Breast epithelium (tissue), 4 donors: ENCODE measurements at regions not wholly inside any gene's neighbourhood (a gene's known extent, or its start where the extent isn't known, plus 50 kb on each side); places are given as distances from the start of the nearest gene placed in this dataset.
"Not testable (repeated sequence)": the region's sequence is repeated elsewhere in the genome, so short reads cannot be mapped to it uniquely, and the experiment has no call there.

Experiments used
- DNase-seq, 2 donors: peaks; one replicate each; pipeline ENCODE4 v3.0.0-alpha.2; 2019; ENCODE audit warnings: low spot score in 2 of 2
- H3K27ac ChIP-seq, 2 donors: fragments of 200-600 bp; sonication (generic) in 1 of 2; one replicate each; pipeline ENCODE4 v1.5.1; 2016 to 2019; ENCODE audit warnings: mild to moderate bottlenecking in 1 of 2
- H3K27me3 ChIP-seq, 2 donors: fragments of 200-600 bp; sonication (generic) in 1 of 2; one replicate each; pipeline versions ENCODE4 v1.5.1 to v1.6.0; 2017 to 2019; ENCODE audit warnings: control low read depth in 1 of 2, mild to moderate bottlenecking in 1 of 2
- H3K36me3 ChIP-seq: fragments of 200-600 bp; one replicate; pipeline ENCODE4 v1.5.1; 2019
- H3K4me1 ChIP-seq, 2 donors: fragments of 200-600 bp; sonication (generic); one replicate each; pipeline ENCODE4 v1.5.1; 2016 to 2019; ENCODE audit warnings: control low read depth in 1 of 2
- H3K4me3 ChIP-seq, 3 donors: fragments of 200-600 bp; sonication (generic); 1 replicate in 2 of 3; 2 replicates in 1 of 3; pipeline ENCODE4 v1.5.1; 2016 to 2019; ENCODE audit warnings: mild to moderate bottlenecking in 3 of 3, moderate library complexity in 2 of 3
- H3K9me3 ChIP-seq, 2 donors: fragments of 200-600 bp; sonication (generic) in 1 of 2; one replicate each; pipeline ENCODE4 v1.5.1; 2016 to 2019; ENCODE audit warnings: control low read depth in 1 of 2
- CTCF ChIP-seq, 3 donors: fragments of 450-650 bp; IDR thresholded peaks; one replicate each; pipeline ENCODE4 v1.5.1; 2016 to 2017; ENCODE audit warnings: antibody characterized with exemption in 3 of 3, mild to moderate bottlenecking in 3 of 3, moderate library complexity in 3 of 3
- intact Hi-C: fragments of 100-400 bp; cut with DNase I; formaldehyde crosslinking; loops from one replicate; pipeline ENCODE4 v1.15.1; 2023; ENCODE audit warnings: low total_unique reads

DNA sequence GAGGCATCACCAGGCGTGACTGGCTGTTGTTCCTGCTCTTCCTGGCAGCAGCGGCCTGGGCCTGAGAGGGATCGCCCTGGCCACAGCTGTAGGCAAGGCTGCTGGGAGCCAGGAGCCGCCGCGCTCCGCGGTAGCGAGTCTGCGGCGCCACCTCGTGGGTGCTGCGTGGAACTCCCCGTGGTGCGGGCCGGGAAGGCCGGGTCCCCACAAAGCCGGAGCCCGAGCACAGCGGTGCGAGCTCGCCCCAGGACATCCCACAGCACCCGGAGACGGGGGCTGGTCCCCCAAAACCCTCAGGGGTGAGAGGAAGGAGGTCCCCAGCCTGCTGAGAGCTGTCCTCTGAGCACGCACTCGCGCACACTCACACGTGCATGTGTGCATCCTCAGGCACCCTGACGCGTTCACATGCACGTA, 320.0 kb upstream of the PLGLB1 start:
- H3K9me3 ChIP-seq, H3K4me1 ChIP-seq, intact Hi-C loops, H3K4me3 ChIP-seq, H3K27ac ChIP-seq, H3K27me3 ChIP-seq, H3K36me3 ChIP-seq: not testable (repeated sequence)
- peak in 2 of 3 donors; percentile 35 to 50 for TF ChIP-seq CTCF (IDR thresholded peaks at IDR 0.05)
- peak; percentile 50 to 55 for DNase-seq

DNA sequence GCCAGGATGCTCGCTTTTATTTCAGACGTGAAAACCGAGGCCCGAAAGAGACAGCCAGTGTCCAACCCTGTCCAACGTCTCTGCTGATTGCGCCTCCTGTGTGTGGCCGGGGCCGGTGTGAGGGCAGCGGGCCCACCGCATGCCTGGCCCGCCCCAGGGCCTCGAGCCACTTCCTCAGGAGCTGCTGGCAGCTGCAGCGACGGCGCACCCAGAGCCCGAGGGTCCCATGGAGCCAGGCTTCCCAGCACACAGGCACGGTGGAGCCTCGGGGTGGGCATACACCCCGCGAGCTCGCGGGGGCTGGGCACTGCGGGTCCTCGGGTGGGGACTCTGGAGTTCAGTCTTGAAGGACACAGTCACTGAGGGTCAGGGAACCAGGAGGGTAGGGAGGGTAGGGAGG, 320.5 kb upstream of the PLGLB1 start:
- intact Hi-C loops, H3K4me3 ChIP-seq, H3K27ac ChIP-seq, DNase-seq, H3K9me3 ChIP-seq, H3K4me1 ChIP-seq, H3K36me3 ChIP-seq, H3K27me3 ChIP-seq: not testable (repeated sequence)

DNA sequence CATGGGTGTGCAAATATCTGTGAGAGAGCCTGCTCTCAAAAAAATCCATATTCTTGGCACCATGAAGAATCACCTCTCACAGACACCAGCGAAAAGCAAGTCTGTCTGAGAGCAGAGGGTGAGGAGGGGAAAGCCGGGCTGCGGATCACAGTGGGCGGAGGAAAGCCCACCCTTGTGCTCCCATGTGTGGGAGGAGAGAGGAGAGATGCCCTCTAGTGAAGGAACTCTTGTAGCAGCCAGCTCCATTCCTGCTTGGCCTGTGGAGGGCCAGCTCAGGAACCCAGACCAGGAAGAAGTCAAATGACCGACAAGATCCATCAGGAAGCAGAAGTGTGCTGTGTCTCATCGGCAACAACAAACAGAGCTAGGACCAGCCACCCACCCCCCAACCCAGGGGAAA, 321.7 kb upstream of the PLGLB1 start:
- H3K9me3 ChIP-seq, H3K36me3 ChIP-seq, DNase-seq, H3K4me1 ChIP-seq, intact Hi-C loops, H3K4me3 ChIP-seq, H3K27ac ChIP-seq, H3K27me3 ChIP-seq: not testable (repeated sequence)

GRCh38 chr2:87345283-87345682, 323.6 kb upstream of the PLGLB1 start:
- H3K36me3 ChIP-seq, intact Hi-C loops, H3K27ac ChIP-seq, H3K9me3 ChIP-seq, H3K27me3 ChIP-seq, H3K4me3 ChIP-seq, DNase-seq, H3K4me1 ChIP-seq: not testable (repeated sequence)

DNA sequence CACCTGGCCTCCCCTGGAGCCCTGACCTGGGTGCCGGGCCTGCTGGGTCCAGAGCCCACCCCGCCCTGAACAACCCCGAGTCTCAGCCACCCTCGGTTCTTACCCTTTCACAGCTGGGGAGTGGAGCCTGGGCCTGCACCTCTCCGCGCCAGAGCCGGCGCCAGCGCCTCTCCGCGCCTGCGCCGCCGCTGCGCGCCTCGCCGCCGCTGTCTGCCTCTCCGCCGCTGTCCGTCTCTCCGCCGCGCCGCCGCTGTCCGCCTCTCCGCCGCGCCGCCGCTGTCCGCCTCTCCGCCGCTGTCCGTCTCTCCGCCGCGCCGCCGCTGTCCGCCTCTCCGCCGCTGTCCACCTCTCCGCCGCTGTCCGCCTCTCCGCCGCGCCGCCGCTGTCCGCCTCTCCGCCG, 326.9 kb upstream of the PLGLB1 start:
- intact Hi-C loops, H3K27ac ChIP-seq, H3K4me3 ChIP-seq, H3K27me3 ChIP-seq, H3K36me3 ChIP-seq, H3K4me1 ChIP-seq, H3K9me3 ChIP-seq, DNase-seq: not testable (repeated sequence)

DNA sequence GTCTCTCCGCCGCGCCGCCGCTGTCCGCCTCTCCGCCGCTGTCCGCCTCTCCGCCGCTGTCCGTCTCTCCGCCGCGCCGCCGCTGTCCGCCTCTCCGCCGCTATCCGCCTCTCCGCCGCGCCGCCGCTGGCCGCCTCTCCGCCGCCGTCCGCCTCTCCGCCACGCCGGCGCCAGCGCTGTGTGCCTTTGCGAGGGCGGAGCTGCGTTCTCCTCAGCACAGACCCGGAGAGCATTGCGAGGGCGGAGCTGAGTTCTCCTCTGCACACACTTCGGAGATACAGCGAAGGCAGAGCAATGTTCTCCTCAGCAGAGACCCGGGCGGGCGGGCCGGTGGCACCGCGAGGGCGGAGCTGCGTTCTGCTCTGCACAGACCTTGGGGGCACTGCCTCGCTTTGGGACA, 327.4 kb upstream of the PLGLB1 start:
- DNase-seq, H3K4me1 ChIP-seq, intact Hi-C loops, H3K9me3 ChIP-seq, H3K27ac ChIP-seq, H3K27me3 ChIP-seq, H3K36me3 ChIP-seq, H3K4me3 ChIP-seq: not testable (repeated sequence)

DNA sequence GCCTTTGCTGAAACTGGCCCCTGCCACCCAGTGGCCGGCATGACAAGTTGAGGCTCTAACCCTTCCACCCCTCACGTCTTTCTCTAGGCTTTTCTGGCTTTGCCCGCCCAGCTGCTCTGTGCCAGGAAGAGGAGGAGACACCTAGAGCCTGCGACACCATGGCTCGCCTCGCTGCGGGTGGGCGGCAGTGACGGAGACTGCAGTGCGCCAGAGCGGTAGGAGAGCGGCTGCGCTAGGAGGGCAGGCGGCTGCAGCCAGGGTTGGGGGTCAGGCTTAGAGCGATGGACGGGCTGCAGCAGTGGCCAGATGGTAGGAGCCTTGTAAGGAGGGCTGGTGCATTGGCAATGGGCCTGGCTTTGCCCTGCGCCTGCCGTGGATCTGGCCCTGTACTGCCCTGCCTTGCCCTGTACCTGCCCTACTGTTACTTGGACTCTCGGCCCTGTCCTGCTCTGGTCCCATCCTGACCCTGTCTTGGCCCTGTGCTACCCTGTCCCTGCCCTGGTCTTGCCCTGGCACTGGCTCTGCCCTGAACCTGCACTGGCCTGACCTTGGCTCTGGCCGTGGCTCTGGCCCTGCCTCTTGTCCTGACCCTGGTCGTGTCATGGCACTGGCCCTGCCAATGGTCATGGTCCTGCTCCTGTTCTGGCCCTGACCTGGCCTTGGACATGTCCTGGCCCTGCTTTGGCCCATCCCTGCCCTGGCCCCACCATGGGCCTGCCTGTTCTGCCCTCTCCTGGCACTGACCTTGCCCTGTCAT, 330.7 kb upstream of the PLGLB1 start:
- H3K4me1 ChIP-seq, H3K27ac ChIP-seq, H3K27me3 ChIP-seq, H3K9me3 ChIP-seq, intact Hi-C loops, H3K36me3 ChIP-seq, H3K4me3 ChIP-seq, DNase-seq: not testable (repeated sequence)

DNA sequence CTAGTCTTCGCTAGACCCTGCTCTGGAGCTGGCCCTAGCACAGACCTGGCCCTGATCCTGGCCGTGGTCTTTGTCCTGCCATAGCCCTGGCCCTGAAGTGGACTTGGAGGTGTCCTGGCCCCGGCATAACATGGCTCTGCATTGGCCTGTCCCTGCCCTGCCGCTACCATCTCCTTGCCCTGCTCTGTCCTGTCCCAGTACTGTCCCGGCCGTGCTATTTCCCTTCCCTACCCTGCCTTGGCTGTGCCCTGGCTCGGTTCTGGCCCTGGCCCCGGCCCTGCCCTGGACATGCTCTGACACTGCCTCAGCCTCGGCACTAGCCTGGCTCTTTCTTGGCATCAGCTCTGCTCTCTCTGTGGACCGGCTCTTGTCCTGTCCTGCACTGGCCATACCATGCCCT, 331.8 kb upstream of the PLGLB1 start:
- DNase-seq, H3K9me3 ChIP-seq, H3K36me3 ChIP-seq, H3K27ac ChIP-seq, intact Hi-C loops, H3K27me3 ChIP-seq, H3K4me3 ChIP-seq, H3K4me1 ChIP-seq: not testable (repeated sequence)

GRCh38 chr2:87354102-87354501, 332.5 kb upstream of the PLGLB1 start:
- H3K4me3 ChIP-seq, H3K9me3 ChIP-seq, DNase-seq, H3K4me1 ChIP-seq, H3K36me3 ChIP-seq, H3K27ac ChIP-seq, intact Hi-C loops, H3K27me3 ChIP-seq: not testable (repeated sequence)

- intact Hi-C loops, DNase-seq, H3K27me3 ChIP-seq: not testable (repeated sequence)
These were observed 338.6 kb upstream of the PLGLB1 start for GRCh38 chr2:87360250-87360649.

GRCh38 chr2:87360927-87361326, 339.3 kb upstream of the PLGLB1 start:
- DNase-seq, H3K9me3 ChIP-seq, H3K36me3 ChIP-seq, H3K4me1 ChIP-seq, H3K27me3 ChIP-seq, H3K4me3 ChIP-seq, H3K27ac ChIP-seq, intact Hi-C loops: not testable (repeated sequence)

More at GRCh38 chr2:87360250-87360649, 338.6 kb upstream of the PLGLB1 start:
- H3K27ac ChIP-seq, H3K9me3 ChIP-seq, H3K4me3 ChIP-seq, H3K4me1 ChIP-seq, H3K36me3 ChIP-seq: not testable (repeated sequence)

DNA sequence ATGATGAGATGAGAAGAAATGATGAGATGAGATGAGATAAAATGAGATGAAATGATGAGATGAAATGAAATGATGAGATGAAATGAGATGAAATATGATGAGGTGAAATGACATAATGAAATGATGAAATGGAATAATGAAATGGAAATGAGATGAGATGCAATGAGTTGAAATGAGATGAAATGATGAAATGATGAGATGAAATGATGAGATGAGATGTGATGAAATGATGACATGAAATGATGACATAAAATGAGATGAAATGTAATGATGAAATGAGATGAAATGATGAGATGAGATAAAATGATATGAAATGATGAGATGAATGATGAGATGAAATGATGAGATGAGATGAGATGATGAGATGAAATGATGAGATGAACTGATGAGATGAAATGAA, 340.2 kb upstream of the PLGLB1 start:
- H3K4me1 ChIP-seq, H3K9me3 ChIP-seq, H3K36me3 ChIP-seq, H3K27ac ChIP-seq, DNase-seq, H3K27me3 ChIP-seq, H3K4me3 ChIP-seq, intact Hi-C loops: not testable (repeated sequence)

DNA sequence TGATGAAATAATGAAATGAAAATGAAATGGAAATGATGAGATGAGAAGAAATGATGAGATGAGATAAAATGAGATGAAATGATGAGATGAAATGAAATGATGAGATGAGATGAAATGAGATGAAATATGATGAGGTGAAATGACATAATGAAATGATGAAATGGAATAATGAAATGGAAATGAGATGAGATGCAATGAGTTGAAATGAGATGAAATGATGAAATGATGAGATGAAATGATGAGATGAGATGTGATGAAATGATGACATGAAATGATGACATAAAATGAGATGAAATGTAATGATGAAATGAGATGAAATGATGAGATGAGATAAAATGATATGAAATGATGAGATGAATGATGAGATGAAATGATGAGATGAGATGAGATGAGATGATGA, 342.7 kb upstream of the PLGLB1 start:
- H3K4me3 ChIP-seq, H3K4me1 ChIP-seq, H3K9me3 ChIP-seq, H3K36me3 ChIP-seq, intact Hi-C loops, H3K27me3 ChIP-seq, H3K27ac ChIP-seq, DNase-seq: not testable (repeated sequence)
